Mammary epithelial cell (primary cell): ENCODE measurements at regions not wholly inside any gene's neighbourhood (a gene's known extent, or its start where the extent isn't known, plus 50 kb on each side); places are given as distances from the start of the nearest gene placed in this dataset.

Experiments used
- CTCF ChIP-seq, 2 donors: IDR thresholded peaks in 1 of 2; conservative IDR thresholded peaks in 1 of 2; 2 replicates each; pipeline ENCODE4 v1.5.1; 2011 to 2012; ENCODE audit warnings: inconsistent platforms in 2 of 2, low read length in 2 of 2, mild to moderate bottlenecking in 2 of 2, control low read depth in 1 of 2, low read depth in 1 of 2; ENCODE audit not compliant: insufficient read depth in 1 of 2; ENCODE audit errors: extremely low read depth in 1 of 2
- EZH2 ChIP-seq: IDR thresholded peaks from 2 replicates; pipeline ENCODE4 v1.6.1; 2012; ENCODE audit warnings: low read length, inconsistent platforms, borderline replicate concordance

- TF ChIP-seq CTCF (conservative IDR thresholded peaks at IDR 0.05 in 1 of 2, IDR thresholded peaks at IDR 0.05 in 1 of 2; ENCODE audit: extremely low read depth in 1 of 2, insufficient read depth in 1 of 2, low read depth in 1 of 2, low read length in 2 of 2) = no peak
- no peak for TF ChIP-seq EZH2
Observed at GRCh38 chr12:107978641-107979040, 150.4 kb upstream of the WSCD2 start.
